ENCODE measurements at regions not wholly inside any gene's neighbourhood (a gene's known extent, or its start where the extent isn't known, plus 50 kb on each side); places are given as distances from the start of the nearest gene placed in this dataset.

DNA sequence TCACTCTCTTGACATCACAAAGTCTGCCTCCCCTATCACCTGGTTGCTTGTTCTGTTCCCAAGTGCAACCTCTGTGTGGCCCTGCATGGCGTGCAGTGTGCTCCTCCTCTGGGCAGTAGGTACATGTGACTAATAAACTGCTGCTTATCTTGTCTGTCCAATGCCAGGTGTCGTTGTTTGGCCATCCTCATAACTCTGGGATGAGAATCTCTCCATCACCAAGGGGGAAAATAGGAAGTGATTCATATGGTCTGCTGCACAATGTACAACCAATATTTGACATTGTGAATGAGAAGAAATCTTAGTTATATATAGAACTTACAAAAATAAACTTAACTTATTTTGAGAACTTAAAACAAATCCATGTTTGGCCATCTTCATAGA lies 135.2 kb downstream of the INHBA start:
- Histone ChIP-seq H4K20me1 (replicated peaks; ENCODE audit: insufficient read depth) (no peaks in the 10 kb centered on the region), H3K4me2 (no peak overlapping the region), H3K4me3 (no peak overlapping the region), H2AFZ (no peak overlapping the region), H3K9me2 (ENCODE audit: insufficient read depth) (peaks cover 23% of the 10 kb centered on the region), H3K36me3 (ENCODE audit: insufficient read depth) (0 out of 2 replicates have a peak, but pooled peaks cover 2% of the 10 kb centered on the region), H3F3A (replicated peaks; ENCODE audit: low read depth) (no peaks in the 10 kb centered on the region), H3K4me1 (ENCODE audit: insufficient read depth) (no peaks in the 10 kb centered on the region; the same call in 1 of the 2 replicates), H3K27ac (ENCODE audit: low read depth) (no peak overlapping the region), H3K27me3 (ENCODE audit: insufficient read depth) (no peaks in the 10 kb centered on the region), H3K79me2 (replicated peaks; ENCODE audit: insufficient read depth) (no peaks in the 10 kb centered on the region)
- H3K36me3 Mint-ChIP-seq (ENCODE audit: low read depth) = no peaks in the 10 kb centered on the region
- H3K4me1 Mint-ChIP-seq = peaks cover 14% of the 10 kb centered on the region
- H3K27me3 Mint-ChIP-seq (ENCODE audit: insufficient read depth, low read depth, poor library complexity) = no peaks in the 10 kb centered on the region
- no peak overlapping the region for H3K27ac Mint-ChIP-seq
- ATAC-seq (no peak), DNase-seq (ENCODE audit: low spot score) (no peak)
- TF ChIP-seq, protein P1, sequence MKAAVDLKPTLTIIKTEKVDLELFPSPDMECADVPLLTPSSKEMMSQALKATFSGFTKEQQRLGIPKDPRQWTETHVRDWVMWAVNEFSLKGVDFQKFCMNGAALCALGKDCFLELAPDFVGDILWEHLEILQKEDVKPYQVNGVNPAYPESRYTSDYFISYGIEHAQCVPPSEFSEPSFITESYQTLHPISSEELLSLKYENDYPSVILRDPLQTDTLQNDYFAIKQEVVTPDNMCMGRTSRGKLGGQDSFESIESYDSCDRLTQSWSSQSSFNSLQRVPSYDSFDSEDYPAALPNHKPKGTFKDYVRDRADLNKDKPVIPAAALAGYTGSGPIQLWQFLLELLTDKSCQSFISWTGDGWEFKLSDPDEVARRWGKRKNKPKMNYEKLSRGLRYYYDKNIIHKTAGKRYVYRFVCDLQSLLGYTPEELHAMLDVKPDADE (IDR thresholded peaks at IDR 0.05) = no peak
- no peak for TF ChIP-seq STAT1 (IDR thresholded peaks at IDR 0.05; ENCODE audit: unreplicated experiment)
- TF ChIP-seq CREB1 (CRISPR knock-in tag; IDR thresholded peaks at IDR 0.05; ENCODE audit: low read depth) = no peak
- TF ChIP-seq EZH2 (IDR thresholded peaks at IDR 0.05; ENCODE audit: low read depth, unreplicated experiment) = no peak
- TF ChIP-seq, protein P2, sequence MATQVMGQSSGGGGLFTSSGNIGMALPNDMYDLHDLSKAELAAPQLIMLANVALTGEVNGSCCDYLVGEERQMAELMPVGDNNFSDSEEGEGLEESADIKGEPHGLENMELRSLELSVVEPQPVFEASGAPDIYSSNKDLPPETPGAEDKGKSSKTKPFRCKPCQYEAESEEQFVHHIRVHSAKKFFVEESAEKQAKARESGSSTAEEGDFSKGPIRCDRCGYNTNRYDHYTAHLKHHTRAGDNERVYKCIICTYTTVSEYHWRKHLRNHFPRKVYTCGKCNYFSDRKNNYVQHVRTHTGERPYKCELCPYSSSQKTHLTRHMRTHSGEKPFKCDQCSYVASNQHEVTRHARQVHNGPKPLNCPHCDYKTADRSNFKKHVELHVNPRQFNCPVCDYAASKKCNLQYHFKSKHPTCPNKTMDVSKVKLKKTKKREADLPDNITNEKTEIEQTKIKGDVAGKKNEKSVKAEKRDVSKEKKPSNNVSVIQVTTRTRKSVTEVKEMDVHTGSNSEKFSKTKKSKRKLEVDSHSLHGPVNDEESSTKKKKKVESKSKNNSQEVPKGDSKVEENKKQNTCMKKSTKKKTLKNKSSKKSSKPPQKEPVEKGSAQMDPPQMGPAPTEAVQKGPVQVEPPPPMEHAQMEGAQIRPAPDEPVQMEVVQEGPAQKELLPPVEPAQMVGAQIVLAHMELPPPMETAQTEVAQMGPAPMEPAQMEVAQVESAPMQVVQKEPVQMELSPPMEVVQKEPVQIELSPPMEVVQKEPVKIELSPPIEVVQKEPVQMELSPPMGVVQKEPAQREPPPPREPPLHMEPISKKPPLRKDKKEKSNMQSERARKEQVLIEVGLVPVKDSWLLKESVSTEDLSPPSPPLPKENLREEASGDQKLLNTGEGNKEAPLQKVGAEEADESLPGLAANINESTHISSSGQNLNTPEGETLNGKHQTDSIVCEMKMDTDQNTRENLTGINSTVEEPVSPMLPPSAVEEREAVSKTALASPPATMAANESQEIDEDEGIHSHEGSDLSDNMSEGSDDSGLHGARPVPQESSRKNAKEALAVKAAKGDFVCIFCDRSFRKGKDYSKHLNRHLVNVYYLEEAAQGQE (IDR thresholded peaks at IDR 0.05; ENCODE audit: unreplicated experiment) = no peak
- no peak for TF ChIP-seq JUNB (IDR thresholded peaks at IDR 0.05; ENCODE audit: unreplicated experiment)
- no peak for TF ChIP-seq ZNF331 (CRISPR knock-in tag; IDR thresholded peaks at IDR 0.05; ENCODE audit: low read depth)
- TF ChIP-seq, protein P3, sequence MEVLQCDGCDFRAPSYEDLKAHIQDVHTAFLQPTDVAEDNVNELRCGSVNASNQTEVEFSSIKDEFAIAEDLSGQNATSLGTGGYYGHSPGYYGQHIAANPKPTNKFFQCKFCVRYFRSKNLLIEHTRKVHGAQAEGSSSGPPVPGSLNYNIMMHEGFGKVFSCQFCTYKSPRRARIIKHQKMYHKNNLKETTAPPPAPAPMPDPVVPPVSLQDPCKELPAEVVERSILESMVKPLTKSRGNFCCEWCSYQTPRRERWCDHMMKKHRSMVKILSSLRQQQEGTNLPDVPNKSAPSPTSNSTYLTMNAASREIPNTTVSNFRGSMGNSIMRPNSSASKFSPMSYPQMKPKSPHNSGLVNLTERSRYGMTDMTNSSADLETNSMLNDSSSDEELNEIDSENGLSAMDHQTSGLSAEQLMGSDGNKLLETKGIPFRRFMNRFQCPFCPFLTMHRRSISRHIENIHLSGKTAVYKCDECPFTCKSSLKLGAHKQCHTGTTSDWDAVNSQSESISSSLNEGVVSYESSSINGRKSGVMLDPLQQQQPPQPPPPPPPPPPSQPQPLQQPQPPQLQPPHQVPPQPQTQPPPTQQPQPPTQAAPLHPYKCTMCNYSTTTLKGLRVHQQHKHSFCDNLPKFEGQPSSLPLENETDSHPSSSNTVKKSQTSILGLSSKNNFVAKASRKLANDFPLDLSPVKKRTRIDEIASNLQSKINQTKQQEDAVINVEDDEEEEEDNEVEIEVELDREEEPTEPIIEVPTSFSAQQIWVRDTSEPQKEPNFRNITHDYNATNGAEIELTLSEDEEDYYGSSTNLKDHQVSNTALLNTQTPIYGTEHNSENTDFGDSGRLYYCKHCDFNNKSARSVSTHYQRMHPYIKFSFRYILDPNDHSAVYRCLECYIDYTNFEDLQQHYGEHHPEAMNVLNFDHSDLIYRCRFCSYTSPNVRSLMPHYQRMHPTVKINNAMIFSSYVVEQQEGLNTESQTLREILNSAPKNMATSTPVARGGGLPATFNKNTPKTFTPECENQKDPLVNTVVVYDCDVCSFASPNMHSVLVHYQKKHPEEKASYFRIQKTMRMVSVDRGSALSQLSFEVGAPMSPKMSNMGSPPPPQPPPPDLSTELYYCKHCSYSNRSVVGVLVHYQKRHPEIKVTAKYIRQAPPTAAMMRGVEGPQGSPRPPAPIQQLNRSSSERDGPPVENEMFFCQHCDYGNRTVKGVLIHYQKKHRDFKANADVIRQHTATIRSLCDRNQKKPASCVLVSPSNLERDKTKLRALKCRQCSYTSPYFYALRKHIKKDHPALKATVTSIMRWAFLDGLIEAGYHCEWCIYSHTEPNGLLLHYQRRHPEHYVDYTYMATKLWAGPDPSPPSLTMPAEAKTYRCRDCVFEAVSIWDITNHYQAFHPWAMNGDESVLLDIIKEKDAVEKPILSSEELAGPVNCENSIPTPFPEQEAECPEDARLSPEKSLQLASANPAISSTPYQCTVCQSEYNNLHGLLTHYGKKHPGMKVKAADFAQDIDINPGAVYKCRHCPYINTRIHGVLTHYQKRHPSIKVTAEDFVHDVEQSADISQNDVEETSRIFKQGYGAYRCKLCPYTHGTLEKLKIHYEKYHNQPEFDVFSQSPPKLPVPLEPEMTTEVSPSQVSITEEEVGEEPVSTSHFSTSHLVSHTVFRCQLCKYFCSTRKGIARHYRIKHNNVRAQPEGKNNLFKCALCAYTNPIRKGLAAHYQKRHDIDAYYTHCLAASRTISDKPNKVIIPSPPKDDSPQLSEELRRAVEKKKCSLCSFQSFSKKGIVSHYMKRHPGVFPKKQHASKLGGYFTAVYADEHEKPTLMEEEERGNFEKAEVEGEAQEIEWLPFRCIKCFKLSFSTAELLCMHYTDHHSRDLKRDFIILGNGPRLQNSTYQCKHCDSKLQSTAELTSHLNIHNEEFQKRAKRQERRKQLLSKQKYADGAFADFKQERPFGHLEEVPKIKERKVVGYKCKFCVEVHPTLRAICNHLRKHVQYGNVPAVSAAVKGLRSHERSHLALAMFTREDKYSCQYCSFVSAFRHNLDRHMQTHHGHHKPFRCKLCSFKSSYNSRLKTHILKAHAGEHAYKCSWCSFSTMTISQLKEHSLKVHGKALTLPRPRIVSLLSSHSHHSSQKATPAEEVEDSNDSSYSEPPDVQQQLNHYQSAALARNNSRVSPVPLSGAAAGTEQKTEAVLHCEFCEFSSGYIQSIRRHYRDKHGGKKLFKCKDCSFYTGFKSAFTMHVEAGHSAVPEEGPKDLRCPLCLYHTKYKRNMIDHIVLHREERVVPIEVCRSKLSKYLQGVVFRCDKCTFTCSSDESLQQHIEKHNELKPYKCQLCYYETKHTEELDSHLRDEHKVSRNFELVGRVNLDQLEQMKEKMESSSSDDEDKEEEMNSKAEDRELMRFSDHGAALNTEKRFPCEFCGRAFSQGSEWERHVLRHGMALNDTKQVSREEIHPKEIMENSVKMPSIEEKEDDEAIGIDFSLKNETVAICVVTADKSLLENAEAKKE (CRISPR knock-in tag; IDR thresholded peaks at IDR 0.05) = no peak
- no peak for TF ChIP-seq POLR2AphosphoS5 (IDR thresholded peaks at IDR 0.05; ENCODE audit: low read depth)
- TF ChIP-seq, protein P4, sequence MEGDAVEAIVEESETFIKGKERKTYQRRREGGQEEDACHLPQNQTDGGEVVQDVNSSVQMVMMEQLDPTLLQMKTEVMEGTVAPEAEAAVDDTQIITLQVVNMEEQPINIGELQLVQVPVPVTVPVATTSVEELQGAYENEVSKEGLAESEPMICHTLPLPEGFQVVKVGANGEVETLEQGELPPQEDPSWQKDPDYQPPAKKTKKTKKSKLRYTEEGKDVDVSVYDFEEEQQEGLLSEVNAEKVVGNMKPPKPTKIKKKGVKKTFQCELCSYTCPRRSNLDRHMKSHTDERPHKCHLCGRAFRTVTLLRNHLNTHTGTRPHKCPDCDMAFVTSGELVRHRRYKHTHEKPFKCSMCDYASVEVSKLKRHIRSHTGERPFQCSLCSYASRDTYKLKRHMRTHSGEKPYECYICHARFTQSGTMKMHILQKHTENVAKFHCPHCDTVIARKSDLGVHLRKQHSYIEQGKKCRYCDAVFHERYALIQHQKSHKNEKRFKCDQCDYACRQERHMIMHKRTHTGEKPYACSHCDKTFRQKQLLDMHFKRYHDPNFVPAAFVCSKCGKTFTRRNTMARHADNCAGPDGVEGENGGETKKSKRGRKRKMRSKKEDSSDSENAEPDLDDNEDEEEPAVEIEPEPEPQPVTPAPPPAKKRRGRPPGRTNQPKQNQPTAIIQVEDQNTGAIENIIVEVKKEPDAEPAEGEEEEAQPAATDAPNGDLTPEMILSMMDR (conservative IDR thresholded peaks at IDR 0.05; ENCODE audit: low read depth in 2 of 2) = no peak
- TF ChIP-seq ZNF114 (CRISPR knock-in tag; IDR thresholded peaks at IDR 0.05) = no peak
- no peak for TF ChIP-seq NANOG (IDR thresholded peaks at IDR 0.05; ENCODE audit: borderline replicate concordance)
- TF ChIP-seq EZH2phosphoT487 (IDR thresholded peaks at IDR 0.05; ENCODE audit: unreplicated experiment) = no peak
- H3K4me3 Mint-ChIP-seq = no peak overlapping the region
- H3K9me3 Mint-ChIP-seq = no peaks in the 10 kb centered on the region

All from GM23338 (cell line).